IPS DF 6.9 (cell line): ENCODE measurements at regions not wholly inside any gene's neighbourhood (a gene's known extent, or its start where the extent isn't known, plus 50 kb on each side); places are given as distances from the start of the nearest gene placed in this dataset.

Source experiments
- DNase-seq: peaks from one replicate; pipeline ENCODE4 v3.0.0-alpha.2; 2013; ENCODE audit warnings: low read depth, low spot score
- H3K27ac ChIP-seq: one replicate; pipeline ENCODE4 v1.5.1; 2013; ENCODE audit warnings: low read length, control low read depth
- H3K27me3 ChIP-seq: 2 replicates; pipeline ENCODE4 v1.6.1; 2013; ENCODE audit warnings: mild to moderate bottlenecking, low read length; ENCODE audit not compliant: control insufficient read depth, insufficient read depth
- H3K36me3 ChIP-seq: 2 replicates; pipeline ENCODE4 v1.6.1; 2013; ENCODE audit warnings: low read length; ENCODE audit not compliant: control insufficient read depth, insufficient read depth
- H3K4me1 ChIP-seq: 2 replicates; pipeline ENCODE4 v1.6.1; 2013; ENCODE audit warnings: low read length; ENCODE audit not compliant: control insufficient read depth, insufficient read depth
- H3K4me3 ChIP-seq: 2 replicates; pipeline ENCODE4 v1.5.1; 2013; ENCODE audit warnings: mild to moderate bottlenecking, low read length
- H3K9me3 ChIP-seq: 2 replicates; pipeline ENCODE4 v1.6.1; 2013; ENCODE audit warnings: low read length, inconsistent platforms; ENCODE audit not compliant: control insufficient read depth, insufficient read depth
- WGBS: extraction: QIAGEN DNeasy Blood & Tissue Kit; methylation state at CpG from one replicate; pipeline ENCODE4 v1.1.7; 2013; ENCODE audit warnings: mixed read lengths, missing lambda C conversion rate; ENCODE audit not compliant: insufficient read length, insufficient coverage; 5-methylcytosine and 5-hydroxymethylcytosine counted together

DNA sequence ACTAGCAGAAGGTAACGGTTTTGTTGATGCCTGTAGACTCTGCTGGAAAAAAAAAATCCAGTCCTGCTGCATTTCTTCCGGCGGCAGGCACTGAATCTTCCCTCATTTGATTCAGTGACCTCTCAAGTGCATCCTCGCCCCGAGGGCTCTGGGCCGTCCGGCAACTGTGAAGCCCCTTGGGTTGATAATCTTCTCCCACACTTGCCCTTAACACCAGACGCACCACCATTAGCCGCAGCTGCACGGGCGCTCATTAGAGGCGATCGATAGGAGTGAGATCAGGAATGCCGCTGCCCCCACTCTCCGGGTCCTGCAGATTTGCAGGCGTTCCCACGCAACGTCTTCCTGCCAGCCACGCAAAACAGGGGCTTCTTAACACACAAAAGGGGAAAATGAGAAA is 200.0 kb upstream of the MKI67 start:
- Histone ChIP-seq H3K27ac (no peak overlapping the region), H3K9me3 (no peaks in the 10 kb centered on the region), H3K4me1 (peaks cover 1% of the 10 kb centered on the region; the same call in 1 of the 2 replicates), H3K27me3 (no peaks in the 10 kb centered on the region), H3K4me3 (no peak overlapping the region), H3K36me3 (no peaks in the 10 kb centered on the region)
- WGBS: no CpG with 5 or more reads among the region's 19 CpGs
- no peak for DNase-seq

DNA sequence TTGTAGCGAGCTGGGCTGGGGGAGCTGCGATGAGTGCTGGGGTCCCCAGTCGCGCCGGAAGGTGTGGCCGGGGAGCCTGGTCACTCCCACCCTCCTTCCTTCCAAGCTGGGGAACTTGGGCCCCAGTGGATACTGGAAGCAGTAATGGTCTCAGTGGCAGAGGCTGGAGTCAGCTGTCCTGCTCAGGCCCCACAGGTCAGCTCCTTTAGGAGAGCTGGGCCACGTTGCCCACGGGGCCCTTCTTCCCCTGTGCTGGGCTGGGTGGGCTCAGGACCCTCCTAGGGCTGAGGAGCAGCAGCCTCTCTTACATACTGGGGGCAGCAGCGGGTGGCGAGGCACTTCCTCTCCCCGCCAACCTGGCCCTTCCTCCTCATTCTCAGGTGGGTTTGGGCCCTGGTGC is 200.6 kb upstream of the MKI67 start:
- no CpG with 5 or more reads among the region's 11 CpGs for WGBS
- no peak for DNase-seq
- no peak overlapping the region for H3K27ac ChIP-seq
- H3K9me3 ChIP-seq: no peaks in the 10 kb centered on the region
- no peaks in the 10 kb centered on the region for H3K36me3 ChIP-seq
- no peaks in the 10 kb centered on the region for H3K27me3 ChIP-seq
- no peak overlapping the region for H3K4me3 ChIP-seq
- peaks cover 1% of the 10 kb centered on the region; the same call in 1 of the 2 replicates for H3K4me1 ChIP-seq

GRCh38 chr10:128336401-128336800 is 210.2 kb upstream of the MKI67 start:
- H3K27ac ChIP-seq: no peak overlapping the region
- H3K4me3 ChIP-seq: no peak overlapping the region
- no peaks in the 10 kb centered on the region for H3K4me1 ChIP-seq
- WGBS: no CpG with 5 or more reads among the region's 6 CpGs
- no peaks in the 10 kb centered on the region for H3K27me3 ChIP-seq
- no peaks in the 10 kb centered on the region for H3K36me3 ChIP-seq
- no peak for DNase-seq
- no peaks in the 10 kb centered on the region for H3K9me3 ChIP-seq

- no peaks in the 10 kb centered on the region for H3K27me3 ChIP-seq
- H3K36me3 ChIP-seq: no peaks in the 10 kb centered on the region
- DNase-seq: no peak
- H3K9me3 ChIP-seq: no peaks in the 10 kb centered on the region
- H3K27ac ChIP-seq: no peak overlapping the region
- WGBS: no CpG with 5 or more reads among the region's 7 CpGs
- H3K4me3 ChIP-seq: no peak overlapping the region
- no peaks in the 10 kb centered on the region for H3K4me1 ChIP-seq
Measured at GRCh38 chr10:128337860-128338378, 211.7 kb upstream of the MKI67 start.

DNA sequence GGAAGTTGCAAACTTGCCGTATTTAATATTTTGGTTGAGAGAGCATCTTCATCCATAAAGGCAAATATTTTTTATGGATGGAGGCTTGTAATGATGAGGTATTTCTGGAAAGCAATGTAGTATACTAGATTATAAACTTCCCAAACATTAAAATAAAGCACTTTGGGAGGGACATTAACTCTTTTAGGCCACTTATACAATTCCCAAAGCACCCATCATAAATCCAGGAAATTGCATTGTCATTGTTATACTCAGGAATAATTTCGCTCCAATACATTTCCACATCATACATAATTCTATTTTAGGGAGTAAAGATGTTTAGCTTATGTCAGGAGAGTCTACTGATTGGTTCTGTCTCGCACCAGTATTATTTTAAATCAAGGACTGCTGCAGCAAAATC is 212.7 kb upstream of the MKI67 start:
- Histone ChIP-seq H3K4me3 (no peak overlapping the region), H3K27ac (no peak overlapping the region), H3K27me3 (no peaks in the 10 kb centered on the region), H3K4me1 (no peaks in the 10 kb centered on the region), H3K9me3 (no peaks in the 10 kb centered on the region), H3K36me3 (no peaks in the 10 kb centered on the region)
- no peak for DNase-seq
- WGBS: 100% methylated on average over 1 of the region's 3 CpGs

DNA sequence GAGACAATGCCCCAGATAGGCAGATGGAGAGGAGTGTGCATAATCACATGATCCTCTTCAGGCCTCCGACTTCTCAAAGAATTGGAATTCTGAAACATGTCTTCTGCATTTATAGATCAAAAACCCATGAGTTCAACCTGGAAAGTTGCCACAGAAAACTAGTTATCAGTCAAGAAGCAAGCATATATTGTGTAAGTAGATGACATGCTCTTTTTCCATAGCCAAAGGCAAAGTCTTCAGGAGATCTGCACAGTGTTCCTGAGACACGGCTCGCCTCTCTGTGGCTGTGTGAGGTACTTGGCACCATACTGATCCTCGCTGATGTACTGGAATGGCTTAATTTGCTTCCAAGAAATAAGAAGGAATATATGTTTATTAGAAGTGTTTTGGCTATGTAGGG is 213.5 kb upstream of the MKI67 start:
- no CpG with 5 or more reads among the region's 4 CpGs for WGBS
- Histone ChIP-seq H3K27me3 (no peaks in the 10 kb centered on the region), H3K36me3 (no peaks in the 10 kb centered on the region), H3K4me3 (no peak overlapping the region), H3K9me3 (no peaks in the 10 kb centered on the region), H3K27ac (no peak overlapping the region), H3K4me1 (no peaks in the 10 kb centered on the region)
- no peak for DNase-seq

- WGBS: no CpG with 5 or more reads among the region's 4 CpGs
- Histone ChIP-seq H3K36me3 (no peaks in the 10 kb centered on the region), H3K27me3 (no peaks in the 10 kb centered on the region), H3K4me1 (no peaks in the 10 kb centered on the region), H3K27ac (no peak overlapping the region), H3K9me3 (no peaks in the 10 kb centered on the region), H3K4me3 (no peak overlapping the region)
- DNase-seq: no peak
Measured at GRCh38 chr10:128345353-128345752, 219.1 kb upstream of the MKI67 start.

DNA sequence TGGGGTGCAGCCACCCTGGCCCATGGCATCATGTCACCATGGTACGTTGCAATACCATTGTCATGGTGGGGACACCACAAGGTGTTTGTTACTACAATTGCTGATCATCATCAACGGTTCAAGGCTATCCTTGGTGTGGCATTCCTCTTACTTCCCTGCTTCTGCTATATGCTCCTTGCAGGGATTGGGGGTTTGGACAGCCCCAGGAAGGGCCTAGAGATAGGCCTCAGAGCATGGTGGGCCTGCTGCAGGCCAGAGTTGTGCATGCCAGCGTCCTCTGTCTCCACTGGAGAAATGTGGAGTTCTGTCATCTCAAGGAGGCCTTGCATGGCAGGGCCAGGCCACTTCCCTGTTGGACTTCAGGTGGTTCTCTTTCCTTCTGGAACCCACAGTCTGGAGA is 234.6 kb upstream of the MKI67 start:
- WGBS: no CpG with 5 or more reads among the region's 3 CpGs
- Histone ChIP-seq H3K4me1 (no peaks in the 10 kb centered on the region), H3K27me3 (no peaks in the 10 kb centered on the region)

DNA sequence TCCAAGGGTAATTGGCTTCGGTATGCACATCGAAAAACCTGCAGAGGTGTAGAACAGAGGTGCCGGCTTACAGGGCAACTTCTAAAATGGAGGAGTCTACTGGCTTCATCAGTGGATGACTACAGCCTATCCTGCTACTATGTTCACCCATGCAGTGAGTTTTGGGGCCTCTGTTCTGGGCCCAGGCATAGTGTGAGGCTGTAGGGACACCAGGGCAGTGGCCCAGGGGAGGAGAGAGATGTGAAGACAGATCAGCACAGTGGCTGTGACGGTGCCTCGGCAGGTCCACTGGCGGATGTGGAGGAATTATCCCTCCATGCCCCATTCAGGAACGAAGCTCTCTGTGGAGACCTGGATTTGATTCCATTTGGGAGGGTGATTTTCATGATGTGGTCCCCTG is 235.3 kb upstream of the MKI67 start:
- Histone ChIP-seq H3K4me1 (no peaks in the 10 kb centered on the region), H3K27ac (no peak overlapping the region), H3K27me3 (no peaks in the 10 kb centered on the region), H3K9me3 (no peaks in the 10 kb centered on the region), H3K36me3 (no peaks in the 10 kb centered on the region), H3K4me3 (no peak overlapping the region)
- WGBS: no CpG with 5 or more reads among the region's 7 CpGs
- no peak for DNase-seq

More for the DNA sequence above, 234.6 kb upstream of the MKI67 start:
- H3K27ac ChIP-seq: no peak overlapping the region
- DNase-seq: no peak
- no peaks in the 10 kb centered on the region for H3K36me3 ChIP-seq
- no peak overlapping the region for H3K4me3 ChIP-seq
- H3K9me3 ChIP-seq: no peaks in the 10 kb centered on the region

DNA sequence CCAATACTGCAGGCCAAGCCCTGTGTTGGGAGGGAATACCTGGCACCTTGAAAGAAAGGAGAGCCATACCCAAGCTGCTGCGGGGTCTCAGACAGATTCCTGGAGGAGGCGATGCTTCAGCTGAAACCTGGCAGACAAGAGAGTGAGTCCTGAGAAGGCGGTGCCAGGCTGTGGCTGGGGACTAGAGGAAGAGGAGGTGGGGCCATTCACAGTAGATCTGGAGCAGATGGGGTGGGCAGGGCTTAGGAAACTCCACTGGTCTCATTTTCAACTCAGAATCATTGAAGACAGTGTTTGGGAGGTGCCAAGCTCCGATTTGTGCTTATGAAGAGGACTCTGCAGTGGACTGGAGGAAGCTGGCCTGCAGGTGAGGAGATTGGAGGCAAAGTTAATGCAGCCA is 236.3 kb upstream of the MKI67 start:
- no peak for DNase-seq
- H3K36me3 ChIP-seq: no peaks in the 10 kb centered on the region
- WGBS: no CpG with 5 or more reads among the region's 4 CpGs

GRCh38 chr10:128364631-128365030 is 238.4 kb upstream of the MKI67 start:
- Histone ChIP-seq H3K36me3 (no peaks in the 10 kb centered on the region), H3K27me3 (no peaks in the 10 kb centered on the region), H3K4me1 (no peaks in the 10 kb centered on the region), H3K9me3 (no peaks in the 10 kb centered on the region), H3K27ac (no peak overlapping the region), H3K4me3 (no peak overlapping the region)
- DNase-seq: no peak
- no CpG with 5 or more reads among the region's 3 CpGs for WGBS

More for the DNA sequence above, 236.3 kb upstream of the MKI67 start:
- Histone ChIP-seq H3K4me3 (no peak overlapping the region), H3K27me3 (no peaks in the 10 kb centered on the region), H3K4me1 (no peaks in the 10 kb centered on the region), H3K27ac (no peak overlapping the region), H3K9me3 (no peaks in the 10 kb centered on the region)
